ENCODE measurements at regions not wholly inside any gene's neighbourhood (a gene's known extent, or its start where the extent isn't known, plus 50 kb on each side); places are given as distances from the start of the nearest gene placed in this dataset.

DNA sequence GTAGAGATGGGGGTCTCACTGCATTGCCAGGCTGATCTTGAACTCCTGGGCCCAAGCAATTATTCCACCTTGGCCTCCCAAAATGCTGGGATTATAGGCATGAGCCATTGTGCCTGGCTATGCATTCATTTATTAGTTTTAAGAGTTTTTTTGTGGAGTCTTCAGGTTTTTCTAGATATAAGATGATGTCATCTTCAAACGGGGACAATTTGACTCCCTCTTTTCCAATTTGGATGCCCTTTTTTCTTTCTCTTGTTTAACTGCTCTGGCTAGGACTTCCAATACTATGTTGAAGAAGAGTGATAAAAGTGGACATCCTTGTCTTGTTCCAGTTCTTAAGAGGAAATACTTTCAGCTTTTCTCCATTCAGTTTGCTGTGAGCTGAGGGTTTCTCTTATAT lies 113.7 kb upstream of the PARD3B start:
- H3K27me3 Mint-ChIP-seq (ENCODE audit: insufficient read depth, low read depth, poor library complexity), result no peaks in the 10 kb centered on the region
- DNase-seq (ENCODE audit: low spot score) (no peak), ATAC-seq (no peak)
- no peak overlapping the region for H3K27ac ChIP-seq (ENCODE audit: low read depth)
- no peaks in the 10 kb centered on the region for H3K4me1 Mint-ChIP-seq
- H3K36me3 Mint-ChIP-seq (ENCODE audit: low read depth), result peaks cover 9% of the 10 kb centered on the region; the same call in 1 of the 3 replicates
- peaks cover 20% of the 10 kb centered on the region for H3K9me2 ChIP-seq (ENCODE audit: insufficient read depth)
- no peak overlapping the region for H3K4me3 Mint-ChIP-seq
- no peaks in the 10 kb centered on the region for H3K79me2 ChIP-seq (replicated peaks; ENCODE audit: insufficient read depth)
- TF ChIP-seq ZNF331 (CRISPR knock-in tag; IDR thresholded peaks at IDR 0.05; ENCODE audit: low read depth) (no peak), NANOG (IDR thresholded peaks at IDR 0.05; ENCODE audit: borderline replicate concordance) (no peak), STAT1 (IDR thresholded peaks at IDR 0.05; ENCODE audit: unreplicated experiment) (no peak), CREB1 (CRISPR knock-in tag; IDR thresholded peaks at IDR 0.05; ENCODE audit: low read depth) (no peak), JUNB (IDR thresholded peaks at IDR 0.05; ENCODE audit: unreplicated experiment) (no peak), EZH2phosphoT487 (IDR thresholded peaks at IDR 0.05; ENCODE audit: unreplicated experiment) (no peak), EZH2 (IDR thresholded peaks at IDR 0.05; ENCODE audit: low read depth, unreplicated experiment) (no peak), ZNF114 (CRISPR knock-in tag; IDR thresholded peaks at IDR 0.05) (no peak)
- TF ChIP-seq, protein P1, sequence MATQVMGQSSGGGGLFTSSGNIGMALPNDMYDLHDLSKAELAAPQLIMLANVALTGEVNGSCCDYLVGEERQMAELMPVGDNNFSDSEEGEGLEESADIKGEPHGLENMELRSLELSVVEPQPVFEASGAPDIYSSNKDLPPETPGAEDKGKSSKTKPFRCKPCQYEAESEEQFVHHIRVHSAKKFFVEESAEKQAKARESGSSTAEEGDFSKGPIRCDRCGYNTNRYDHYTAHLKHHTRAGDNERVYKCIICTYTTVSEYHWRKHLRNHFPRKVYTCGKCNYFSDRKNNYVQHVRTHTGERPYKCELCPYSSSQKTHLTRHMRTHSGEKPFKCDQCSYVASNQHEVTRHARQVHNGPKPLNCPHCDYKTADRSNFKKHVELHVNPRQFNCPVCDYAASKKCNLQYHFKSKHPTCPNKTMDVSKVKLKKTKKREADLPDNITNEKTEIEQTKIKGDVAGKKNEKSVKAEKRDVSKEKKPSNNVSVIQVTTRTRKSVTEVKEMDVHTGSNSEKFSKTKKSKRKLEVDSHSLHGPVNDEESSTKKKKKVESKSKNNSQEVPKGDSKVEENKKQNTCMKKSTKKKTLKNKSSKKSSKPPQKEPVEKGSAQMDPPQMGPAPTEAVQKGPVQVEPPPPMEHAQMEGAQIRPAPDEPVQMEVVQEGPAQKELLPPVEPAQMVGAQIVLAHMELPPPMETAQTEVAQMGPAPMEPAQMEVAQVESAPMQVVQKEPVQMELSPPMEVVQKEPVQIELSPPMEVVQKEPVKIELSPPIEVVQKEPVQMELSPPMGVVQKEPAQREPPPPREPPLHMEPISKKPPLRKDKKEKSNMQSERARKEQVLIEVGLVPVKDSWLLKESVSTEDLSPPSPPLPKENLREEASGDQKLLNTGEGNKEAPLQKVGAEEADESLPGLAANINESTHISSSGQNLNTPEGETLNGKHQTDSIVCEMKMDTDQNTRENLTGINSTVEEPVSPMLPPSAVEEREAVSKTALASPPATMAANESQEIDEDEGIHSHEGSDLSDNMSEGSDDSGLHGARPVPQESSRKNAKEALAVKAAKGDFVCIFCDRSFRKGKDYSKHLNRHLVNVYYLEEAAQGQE (IDR thresholded peaks at IDR 0.05; ENCODE audit: unreplicated experiment), result no peak
- TF ChIP-seq, protein P2, sequence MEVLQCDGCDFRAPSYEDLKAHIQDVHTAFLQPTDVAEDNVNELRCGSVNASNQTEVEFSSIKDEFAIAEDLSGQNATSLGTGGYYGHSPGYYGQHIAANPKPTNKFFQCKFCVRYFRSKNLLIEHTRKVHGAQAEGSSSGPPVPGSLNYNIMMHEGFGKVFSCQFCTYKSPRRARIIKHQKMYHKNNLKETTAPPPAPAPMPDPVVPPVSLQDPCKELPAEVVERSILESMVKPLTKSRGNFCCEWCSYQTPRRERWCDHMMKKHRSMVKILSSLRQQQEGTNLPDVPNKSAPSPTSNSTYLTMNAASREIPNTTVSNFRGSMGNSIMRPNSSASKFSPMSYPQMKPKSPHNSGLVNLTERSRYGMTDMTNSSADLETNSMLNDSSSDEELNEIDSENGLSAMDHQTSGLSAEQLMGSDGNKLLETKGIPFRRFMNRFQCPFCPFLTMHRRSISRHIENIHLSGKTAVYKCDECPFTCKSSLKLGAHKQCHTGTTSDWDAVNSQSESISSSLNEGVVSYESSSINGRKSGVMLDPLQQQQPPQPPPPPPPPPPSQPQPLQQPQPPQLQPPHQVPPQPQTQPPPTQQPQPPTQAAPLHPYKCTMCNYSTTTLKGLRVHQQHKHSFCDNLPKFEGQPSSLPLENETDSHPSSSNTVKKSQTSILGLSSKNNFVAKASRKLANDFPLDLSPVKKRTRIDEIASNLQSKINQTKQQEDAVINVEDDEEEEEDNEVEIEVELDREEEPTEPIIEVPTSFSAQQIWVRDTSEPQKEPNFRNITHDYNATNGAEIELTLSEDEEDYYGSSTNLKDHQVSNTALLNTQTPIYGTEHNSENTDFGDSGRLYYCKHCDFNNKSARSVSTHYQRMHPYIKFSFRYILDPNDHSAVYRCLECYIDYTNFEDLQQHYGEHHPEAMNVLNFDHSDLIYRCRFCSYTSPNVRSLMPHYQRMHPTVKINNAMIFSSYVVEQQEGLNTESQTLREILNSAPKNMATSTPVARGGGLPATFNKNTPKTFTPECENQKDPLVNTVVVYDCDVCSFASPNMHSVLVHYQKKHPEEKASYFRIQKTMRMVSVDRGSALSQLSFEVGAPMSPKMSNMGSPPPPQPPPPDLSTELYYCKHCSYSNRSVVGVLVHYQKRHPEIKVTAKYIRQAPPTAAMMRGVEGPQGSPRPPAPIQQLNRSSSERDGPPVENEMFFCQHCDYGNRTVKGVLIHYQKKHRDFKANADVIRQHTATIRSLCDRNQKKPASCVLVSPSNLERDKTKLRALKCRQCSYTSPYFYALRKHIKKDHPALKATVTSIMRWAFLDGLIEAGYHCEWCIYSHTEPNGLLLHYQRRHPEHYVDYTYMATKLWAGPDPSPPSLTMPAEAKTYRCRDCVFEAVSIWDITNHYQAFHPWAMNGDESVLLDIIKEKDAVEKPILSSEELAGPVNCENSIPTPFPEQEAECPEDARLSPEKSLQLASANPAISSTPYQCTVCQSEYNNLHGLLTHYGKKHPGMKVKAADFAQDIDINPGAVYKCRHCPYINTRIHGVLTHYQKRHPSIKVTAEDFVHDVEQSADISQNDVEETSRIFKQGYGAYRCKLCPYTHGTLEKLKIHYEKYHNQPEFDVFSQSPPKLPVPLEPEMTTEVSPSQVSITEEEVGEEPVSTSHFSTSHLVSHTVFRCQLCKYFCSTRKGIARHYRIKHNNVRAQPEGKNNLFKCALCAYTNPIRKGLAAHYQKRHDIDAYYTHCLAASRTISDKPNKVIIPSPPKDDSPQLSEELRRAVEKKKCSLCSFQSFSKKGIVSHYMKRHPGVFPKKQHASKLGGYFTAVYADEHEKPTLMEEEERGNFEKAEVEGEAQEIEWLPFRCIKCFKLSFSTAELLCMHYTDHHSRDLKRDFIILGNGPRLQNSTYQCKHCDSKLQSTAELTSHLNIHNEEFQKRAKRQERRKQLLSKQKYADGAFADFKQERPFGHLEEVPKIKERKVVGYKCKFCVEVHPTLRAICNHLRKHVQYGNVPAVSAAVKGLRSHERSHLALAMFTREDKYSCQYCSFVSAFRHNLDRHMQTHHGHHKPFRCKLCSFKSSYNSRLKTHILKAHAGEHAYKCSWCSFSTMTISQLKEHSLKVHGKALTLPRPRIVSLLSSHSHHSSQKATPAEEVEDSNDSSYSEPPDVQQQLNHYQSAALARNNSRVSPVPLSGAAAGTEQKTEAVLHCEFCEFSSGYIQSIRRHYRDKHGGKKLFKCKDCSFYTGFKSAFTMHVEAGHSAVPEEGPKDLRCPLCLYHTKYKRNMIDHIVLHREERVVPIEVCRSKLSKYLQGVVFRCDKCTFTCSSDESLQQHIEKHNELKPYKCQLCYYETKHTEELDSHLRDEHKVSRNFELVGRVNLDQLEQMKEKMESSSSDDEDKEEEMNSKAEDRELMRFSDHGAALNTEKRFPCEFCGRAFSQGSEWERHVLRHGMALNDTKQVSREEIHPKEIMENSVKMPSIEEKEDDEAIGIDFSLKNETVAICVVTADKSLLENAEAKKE (CRISPR knock-in tag; IDR thresholded peaks at IDR 0.05), result no peak
- TF ChIP-seq, protein P3, sequence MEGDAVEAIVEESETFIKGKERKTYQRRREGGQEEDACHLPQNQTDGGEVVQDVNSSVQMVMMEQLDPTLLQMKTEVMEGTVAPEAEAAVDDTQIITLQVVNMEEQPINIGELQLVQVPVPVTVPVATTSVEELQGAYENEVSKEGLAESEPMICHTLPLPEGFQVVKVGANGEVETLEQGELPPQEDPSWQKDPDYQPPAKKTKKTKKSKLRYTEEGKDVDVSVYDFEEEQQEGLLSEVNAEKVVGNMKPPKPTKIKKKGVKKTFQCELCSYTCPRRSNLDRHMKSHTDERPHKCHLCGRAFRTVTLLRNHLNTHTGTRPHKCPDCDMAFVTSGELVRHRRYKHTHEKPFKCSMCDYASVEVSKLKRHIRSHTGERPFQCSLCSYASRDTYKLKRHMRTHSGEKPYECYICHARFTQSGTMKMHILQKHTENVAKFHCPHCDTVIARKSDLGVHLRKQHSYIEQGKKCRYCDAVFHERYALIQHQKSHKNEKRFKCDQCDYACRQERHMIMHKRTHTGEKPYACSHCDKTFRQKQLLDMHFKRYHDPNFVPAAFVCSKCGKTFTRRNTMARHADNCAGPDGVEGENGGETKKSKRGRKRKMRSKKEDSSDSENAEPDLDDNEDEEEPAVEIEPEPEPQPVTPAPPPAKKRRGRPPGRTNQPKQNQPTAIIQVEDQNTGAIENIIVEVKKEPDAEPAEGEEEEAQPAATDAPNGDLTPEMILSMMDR (conservative IDR thresholded peaks at IDR 0.05; ENCODE audit: low read depth in 2 of 2), result no peak
- TF ChIP-seq, protein P4, sequence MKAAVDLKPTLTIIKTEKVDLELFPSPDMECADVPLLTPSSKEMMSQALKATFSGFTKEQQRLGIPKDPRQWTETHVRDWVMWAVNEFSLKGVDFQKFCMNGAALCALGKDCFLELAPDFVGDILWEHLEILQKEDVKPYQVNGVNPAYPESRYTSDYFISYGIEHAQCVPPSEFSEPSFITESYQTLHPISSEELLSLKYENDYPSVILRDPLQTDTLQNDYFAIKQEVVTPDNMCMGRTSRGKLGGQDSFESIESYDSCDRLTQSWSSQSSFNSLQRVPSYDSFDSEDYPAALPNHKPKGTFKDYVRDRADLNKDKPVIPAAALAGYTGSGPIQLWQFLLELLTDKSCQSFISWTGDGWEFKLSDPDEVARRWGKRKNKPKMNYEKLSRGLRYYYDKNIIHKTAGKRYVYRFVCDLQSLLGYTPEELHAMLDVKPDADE (IDR thresholded peaks at IDR 0.05), result no peak
- no peaks in the 10 kb centered on the region for H4K20me1 ChIP-seq (replicated peaks; ENCODE audit: insufficient read depth)
- no peak overlapping the region for H3K27ac Mint-ChIP-seq
- no peaks in the 10 kb centered on the region for H3K36me3 ChIP-seq (ENCODE audit: insufficient read depth)
- H3K9me3 Mint-ChIP-seq, result peaks cover 15% of the 10 kb centered on the region
- no peak overlapping the region for H2AFZ ChIP-seq
- no peaks in the 10 kb centered on the region for H3K4me1 ChIP-seq (ENCODE audit: insufficient read depth)
- no peaks in the 10 kb centered on the region for H3F3A ChIP-seq (replicated peaks; ENCODE audit: low read depth)
- no peaks in the 10 kb centered on the region for H3K27me3 ChIP-seq (ENCODE audit: insufficient read depth)
- no peak overlapping the region for H3K4me2 ChIP-seq
- no peak overlapping the region for H3K4me3 ChIP-seq

All from GM23338 (cell line).